ENCODE measurements at regions not wholly inside any gene's neighbourhood (a gene's known extent, or its start where the extent isn't known, plus 50 kb on each side); places are given as distances from the start of the nearest gene placed in this dataset.

- Histone ChIP-seq H3K27me3 (ENCODE audit: low read depth, low read length) (no peaks in the 10 kb centered on the region), H3K27ac (ENCODE audit: low read length) (no peak overlapping the region), H3K36me3 (replicated peaks; ENCODE audit: low read depth, low read length) (no peaks in the 10 kb centered on the region), H4K20me1 (ENCODE audit: insufficient read depth, low read length) (no peaks in the 10 kb centered on the region), H3K79me2 (ENCODE audit: low read length) (no peaks in the 10 kb centered on the region), H3K9me3 (ENCODE audit: insufficient read depth, low read length) (no peaks in the 10 kb centered on the region), H3K4me2 (ENCODE audit: low read length) (no peak overlapping the region), H2AFZ (ENCODE audit: low read depth, low read length) (no peak overlapping the region), H3K4me1 (ENCODE audit: low read length) (no peaks in the 10 kb centered on the region), H3K4me3 (ENCODE audit: low read length) (no peak overlapping the region), H3K9ac (ENCODE audit: low read length) (no peak overlapping the region)
- TF ChIP-seq EZH2phosphoT487 (IDR thresholded peaks at IDR 0.05; ENCODE audit: low read depth) (no peak), CTCF (IDR thresholded peaks at IDR 0.05; ENCODE audit: low read depth, low read length) (no peak)
Measured at GRCh38 chr4:160595646-160596045, 1492.8 kb downstream of the RAPGEF2 start.

- Histone ChIP-seq H3K4me2 (ENCODE audit: low read length) (no peak overlapping the region), H3K27ac (ENCODE audit: low read length) (no peak overlapping the region), H3K79me2 (ENCODE audit: low read length) (no peaks in the 10 kb centered on the region), H3K9ac (ENCODE audit: low read length) (no peak overlapping the region), H3K4me1 (ENCODE audit: low read length) (no peaks in the 10 kb centered on the region), H3K36me3 (replicated peaks; ENCODE audit: low read depth, low read length) (no peaks in the 10 kb centered on the region), H3K27me3 (ENCODE audit: low read depth, low read length) (no peaks in the 10 kb centered on the region), H2AFZ (ENCODE audit: low read depth, low read length) (no peak overlapping the region), H3K4me3 (ENCODE audit: low read length) (no peak overlapping the region), H4K20me1 (ENCODE audit: insufficient read depth, low read length) (no peaks in the 10 kb centered on the region), H3K9me3 (ENCODE audit: insufficient read depth, low read length) (no peaks in the 10 kb centered on the region)
- TF ChIP-seq EZH2phosphoT487 (IDR thresholded peaks at IDR 0.05; ENCODE audit: low read depth) (no peak), CTCF (IDR thresholded peaks at IDR 0.05; ENCODE audit: low read depth, low read length) (no peak)
Measured at GRCh38 chr4:160604541-160604940, 1501.7 kb downstream of the RAPGEF2 start.

GRCh38 chr4:160611181-160611580, 1508.3 kb downstream of the RAPGEF2 start:
- H3K4me3 ChIP-seq (ENCODE audit: low read length) = no peak overlapping the region
- peaks cover 8% of the 10 kb centered on the region for H3K4me1 ChIP-seq (ENCODE audit: low read length)
- H3K4me2 ChIP-seq (ENCODE audit: low read length) = no peak overlapping the region
- H3K79me2 ChIP-seq (ENCODE audit: low read length) = no peaks in the 10 kb centered on the region
- H3K27me3 ChIP-seq (ENCODE audit: low read depth, low read length) = no peaks in the 10 kb centered on the region
- H3K9ac ChIP-seq (ENCODE audit: low read length) = no peak overlapping the region
- no peaks in the 10 kb centered on the region for H4K20me1 ChIP-seq (ENCODE audit: insufficient read depth, low read length)
- no peak for TF ChIP-seq CTCF (IDR thresholded peaks at IDR 0.05; ENCODE audit: low read depth, low read length)
- H2AFZ ChIP-seq (ENCODE audit: low read depth, low read length) = no peak overlapping the region
- no peaks in the 10 kb centered on the region for H3K36me3 ChIP-seq (replicated peaks; ENCODE audit: low read depth, low read length)
- no peaks in the 10 kb centered on the region for H3K9me3 ChIP-seq (ENCODE audit: insufficient read depth, low read length)
- H3K27ac ChIP-seq (ENCODE audit: low read length) = no peak overlapping the region

- TF ChIP-seq EZH2phosphoT487 (IDR thresholded peaks at IDR 0.05; ENCODE audit: low read depth) (no peak), CTCF (IDR thresholded peaks at IDR 0.05; ENCODE audit: low read depth, low read length) (no peak)
- H3K79me2 ChIP-seq (ENCODE audit: low read length) = no peaks in the 10 kb centered on the region
- no peak overlapping the region for H3K27ac ChIP-seq (ENCODE audit: low read length)
- H3K4me2 ChIP-seq (ENCODE audit: low read length) = no peak overlapping the region
- no peak overlapping the region for H2AFZ ChIP-seq (ENCODE audit: low read depth, low read length)
- no peaks in the 10 kb centered on the region for H3K27me3 ChIP-seq (ENCODE audit: low read depth, low read length)
- no peaks in the 10 kb centered on the region for H3K4me1 ChIP-seq (ENCODE audit: low read length)
- H3K9me3 ChIP-seq (ENCODE audit: insufficient read depth, low read length) = no peaks in the 10 kb centered on the region
- peaks cover 5% of the 10 kb centered on the region for H3K36me3 ChIP-seq (replicated peaks; ENCODE audit: low read depth, low read length)
- no peak overlapping the region for H3K4me3 ChIP-seq (ENCODE audit: low read length)
- no peak overlapping the region for H3K9ac ChIP-seq (ENCODE audit: low read length)
- H4K20me1 ChIP-seq (ENCODE audit: insufficient read depth, low read length) = no peaks in the 10 kb centered on the region
Measured at GRCh38 chr4:160631044-160631443, 1528.2 kb downstream of the RAPGEF2 start.

Measured in OCI-LY3 (cell line).